ENCODE measurements at regions not wholly inside any gene's neighbourhood (a gene's known extent, or its start where the extent isn't known, plus 50 kb on each side); places are given as distances from the start of the nearest gene placed in this dataset.

GRCh38 chr16:79408355-79408754 is 192.2 kb downstream of the MAF start:
- H3K9me2 ChIP-seq (ENCODE audit: insufficient read depth, low read length): no peaks in the 10 kb centered on the region
- H3K4me3 ChIP-seq (ENCODE audit: low read length): no peak overlapping the region
- TF ChIP-seq MXI1 (conservative IDR thresholded peaks at IDR 0.05; ENCODE audit: poor library complexity, severe bottlenecking) (no peak), RAD21 (conservative IDR thresholded peaks at IDR 0.05) (no peak), SMC3 (conservative IDR thresholded peaks at IDR 0.05; ENCODE audit: poor library complexity) (no peak)
- no peaks in the 10 kb centered on the region for H3K9me3 ChIP-seq (ENCODE audit: low read length)
- H3K4me2 ChIP-seq (ENCODE audit: low read length): no peak overlapping the region
- H3K9ac ChIP-seq (ENCODE audit: low read length): no peak overlapping the region
- no peak overlapping the region for H2AFZ ChIP-seq (ENCODE audit: low read depth, low read length)
- H4K20me1 ChIP-seq (ENCODE audit: insufficient read depth): no peaks in the 10 kb centered on the region
- no peaks in the 10 kb centered on the region for H3K36me3 ChIP-seq (ENCODE audit: insufficient read depth, low read length)
- no peaks in the 10 kb centered on the region for H3K79me2 ChIP-seq (replicated peaks; ENCODE audit: insufficient read depth, low read length)
- no peaks in the 10 kb centered on the region for H3F3A ChIP-seq (ENCODE audit: insufficient read depth, low read length, poor library complexity, severe bottlenecking)
- H3K27ac ChIP-seq (ENCODE audit: low read length): no peak overlapping the region
- no peaks in the 10 kb centered on the region for H3K27me3 ChIP-seq (ENCODE audit: insufficient read depth, low read depth, low read length)

GRCh38 chr16:79407461-79408135 is 192.9 kb downstream of the MAF start:
- H3K9ac ChIP-seq (ENCODE audit: low read length): no peak overlapping the region
- peak overlapping the region; percentile 16 for H3K4me3 ChIP-seq (ENCODE audit: low read length)
- TF ChIP-seq TAF1 (IDR thresholded peaks at IDR 0.05; ENCODE audit: low read depth) (no peak), CTCF (IDR thresholded peaks at IDR 0.05; ENCODE audit: poor library complexity, severe bottlenecking) (no peak), EP300 (conservative IDR thresholded peaks at IDR 0.05; ENCODE audit: poor library complexity, severe bottlenecking) (no peak), RAD21 (conservative IDR thresholded peaks at IDR 0.05) (no peak), SMC3 (conservative IDR thresholded peaks at IDR 0.05; ENCODE audit: poor library complexity) (no peak), POLR2AphosphoS5 (IDR thresholded peaks at IDR 0.05) (no peak), REST (IDR thresholded peaks at IDR 0.05; ENCODE audit: borderline replicate concordance) (no peak), EZH2 (IDR thresholded peaks at IDR 0.05; ENCODE audit: borderline replicate concordance, insufficient read depth, low read length, poor library complexity, severe bottlenecking) (no peak), MXI1 (conservative IDR thresholded peaks at IDR 0.05; ENCODE audit: poor library complexity, severe bottlenecking) (no peak)
- H3F3A ChIP-seq (ENCODE audit: insufficient read depth, low read length, poor library complexity, severe bottlenecking): no peaks in the 10 kb centered on the region
- no peaks in the 10 kb centered on the region for H4K20me1 ChIP-seq (ENCODE audit: insufficient read depth)
- no peaks in the 10 kb centered on the region for H3K9me3 ChIP-seq (ENCODE audit: low read length)
- H2AFZ ChIP-seq (ENCODE audit: low read depth, low read length): no peak overlapping the region
- H3K4me2 ChIP-seq (ENCODE audit: low read length): no peak overlapping the region
- H3K79me2 ChIP-seq (replicated peaks; ENCODE audit: insufficient read depth, low read length): no peaks in the 10 kb centered on the region
- peak overlapping the region; percentile 21 for H3K27ac ChIP-seq (ENCODE audit: low read length)
- no peaks in the 10 kb centered on the region for H3K9me2 ChIP-seq (ENCODE audit: insufficient read depth, low read length)
- no peaks in the 10 kb centered on the region for H3K36me3 ChIP-seq (ENCODE audit: insufficient read depth, low read length)
- H3K27me3 ChIP-seq (ENCODE audit: insufficient read depth, low read depth, low read length): no peaks in the 10 kb centered on the region

All from neural cell (in vitro differentiated cells).